Inflammatory macrophage (primary cell): ENCODE measurements at regions not wholly inside any gene's neighbourhood (a gene's known extent, or its start where the extent isn't known, plus 50 kb on each side); places are given as distances from the start of the nearest gene placed in this dataset.
A peak's percentile ranks its signal among the peaks of the same experiment; 100 is the strongest.
"Not testable (repeated sequence)": the region's sequence is repeated elsewhere in the genome, so short reads cannot be mapped to it uniquely, and the experiment has no call there.

Source experiments
- DNase-seq, 2 donors: peaks; one replicate each; pipeline ENCODE4 v3.0.0-alpha.2; 2020 to 2022

DNA sequence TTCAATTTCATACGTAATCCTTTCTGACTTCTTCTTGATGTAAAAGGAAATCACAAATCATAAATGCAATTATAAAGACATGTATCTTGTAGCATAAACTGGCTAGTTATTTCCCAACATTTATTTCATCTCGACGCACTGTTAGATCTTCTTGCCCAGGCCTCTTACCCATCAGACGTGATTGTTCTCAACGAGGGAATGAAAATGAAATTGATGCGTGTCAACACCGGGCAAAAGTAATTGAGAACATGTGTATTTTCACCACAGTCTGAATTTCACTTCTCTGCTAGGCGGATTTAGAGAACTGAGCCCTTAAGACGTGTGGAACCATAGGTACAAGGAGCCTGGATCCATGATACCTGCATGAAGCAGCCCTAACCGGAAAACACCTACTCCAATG lies 519.7 kb downstream of the KCNT2 start:
- no peak for DNase-seq

DNA sequence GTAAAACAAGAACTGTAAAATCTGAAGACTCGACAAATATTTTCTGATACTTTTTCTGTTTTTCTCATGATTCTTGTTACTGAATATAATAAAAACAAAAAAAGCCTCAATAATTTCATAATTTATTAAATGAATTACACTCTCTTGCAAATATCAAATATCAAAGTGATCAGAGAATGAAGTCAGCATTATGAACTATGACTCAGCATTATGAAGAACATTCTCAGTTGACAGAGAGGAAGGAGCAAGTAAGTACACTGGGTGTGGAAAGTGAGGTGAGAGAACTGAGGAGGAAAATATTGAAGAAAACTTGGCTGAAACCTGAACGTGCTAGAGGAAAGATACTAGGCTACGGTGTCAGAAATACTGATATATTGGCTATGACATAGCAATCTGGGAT lies 529.5 kb downstream of the KCNT2 start:
- DNase-seq = no peak

DNA sequence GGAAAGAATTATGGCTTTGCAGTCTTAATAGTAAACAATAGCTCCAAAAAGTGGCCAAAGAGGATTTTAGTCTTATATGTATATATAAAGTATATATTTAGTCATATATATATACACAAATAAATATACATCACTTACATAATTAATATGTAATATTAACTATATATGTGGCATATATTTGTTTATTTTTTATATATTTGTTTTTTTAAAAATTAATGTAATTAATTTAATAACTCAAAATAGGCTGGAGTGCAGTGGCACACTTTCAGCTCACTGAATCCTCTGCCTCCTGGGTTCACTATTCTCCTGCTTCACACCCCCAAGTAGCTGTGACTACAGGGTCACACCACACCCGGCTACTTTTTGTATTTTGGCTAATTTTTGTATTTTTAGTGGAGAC lies 532.6 kb downstream of the KCNT2 start:
- no peak for DNase-seq

DNA sequence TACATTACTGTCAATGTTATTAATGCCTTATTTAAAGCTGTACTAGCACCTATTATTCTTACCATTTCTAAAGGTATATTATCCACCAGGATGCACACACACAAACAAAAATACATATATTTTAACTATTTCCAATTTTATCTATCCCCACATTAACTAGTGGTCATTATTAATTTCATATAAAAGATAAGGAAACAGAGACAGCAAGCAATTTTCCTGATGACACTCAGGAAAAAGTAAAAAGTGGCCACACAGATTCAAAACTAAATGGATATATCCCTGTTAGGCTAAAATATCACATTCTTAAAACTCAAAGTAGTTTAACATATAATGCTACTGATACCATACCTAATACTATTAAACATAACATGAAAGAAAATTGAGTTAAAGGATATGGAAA lies 534.1 kb downstream of the KCNT2 start:
- no peak for DNase-seq

DNA sequence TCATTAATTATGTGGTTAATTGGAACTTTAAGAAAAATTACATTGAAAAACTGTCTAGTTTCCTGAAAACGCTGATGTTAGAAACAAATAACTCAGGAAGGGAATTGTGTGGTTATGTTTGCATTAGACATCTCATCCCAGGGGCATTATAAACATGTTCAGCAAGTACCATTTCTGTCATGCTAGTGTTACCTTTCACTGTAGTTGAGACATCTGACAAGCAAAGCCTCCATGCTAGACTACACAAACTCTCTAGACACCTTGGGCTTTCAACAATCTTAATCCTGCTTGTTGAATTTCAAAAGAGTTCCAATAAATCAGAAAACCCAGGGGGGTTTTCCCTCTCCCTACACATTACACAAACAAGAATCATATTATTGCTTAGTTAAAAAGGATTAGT lies 536.8 kb downstream of the KCNT2 start:
- no peak for DNase-seq

DNA sequence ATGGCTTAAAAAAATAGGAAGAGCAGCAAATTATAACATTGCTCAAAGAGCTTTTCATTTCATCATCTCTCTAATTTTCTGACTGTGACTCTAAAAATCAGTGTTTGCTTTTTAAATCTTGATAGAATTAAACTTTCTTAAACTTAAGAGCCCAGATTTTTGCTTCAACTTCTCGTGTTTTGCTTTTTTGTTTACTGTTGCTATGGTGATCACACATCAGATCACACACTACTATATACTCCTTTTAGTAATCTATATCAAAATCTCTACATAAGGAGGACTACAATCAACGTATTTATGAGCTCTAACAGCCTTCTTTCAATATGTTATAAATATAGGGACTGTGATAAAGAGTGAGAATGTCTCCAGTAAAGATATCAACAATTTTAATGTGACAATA lies 537.3 kb downstream of the KCNT2 start:
- DNase-seq = no peak

DNA sequence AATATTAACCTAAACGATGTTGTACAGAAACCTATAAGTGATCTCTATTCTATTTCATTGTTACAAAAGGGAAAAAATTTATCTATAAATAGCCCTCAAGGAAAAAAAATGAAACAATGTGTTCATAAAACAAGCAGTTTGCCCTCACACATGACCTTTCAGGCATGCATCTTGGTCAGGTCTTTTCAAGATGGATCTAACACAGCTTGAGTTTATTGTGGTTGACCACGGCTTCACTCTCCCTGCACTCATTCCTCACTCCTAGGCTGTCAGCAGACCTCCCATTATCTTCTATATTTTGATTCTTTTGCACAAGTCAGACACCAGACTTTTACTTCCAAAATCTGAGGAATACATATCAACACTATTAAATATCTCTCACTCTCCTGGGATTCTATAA lies 544.3 kb downstream of the KCNT2 start:
- DNase-seq = no peak

DNA sequence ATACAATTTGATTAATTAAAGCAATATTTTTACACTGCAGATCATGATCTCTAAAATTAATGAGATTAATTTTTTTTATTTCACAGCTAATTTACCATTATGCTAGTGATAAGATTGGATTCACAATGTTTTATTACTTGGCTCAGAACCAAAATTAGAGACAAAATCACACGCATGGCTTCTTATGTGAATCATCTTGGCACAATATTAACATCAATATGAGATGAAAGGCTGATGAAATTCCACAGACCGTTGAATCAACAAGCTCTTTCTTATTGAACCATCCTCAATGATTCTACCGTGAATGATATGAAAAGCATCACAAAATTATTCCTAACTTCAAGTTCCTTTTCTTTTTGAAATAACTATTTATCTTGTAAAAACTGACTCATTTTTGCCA lies 544.9 kb downstream of the KCNT2 start:
- DNase-seq = no peak

DNA sequence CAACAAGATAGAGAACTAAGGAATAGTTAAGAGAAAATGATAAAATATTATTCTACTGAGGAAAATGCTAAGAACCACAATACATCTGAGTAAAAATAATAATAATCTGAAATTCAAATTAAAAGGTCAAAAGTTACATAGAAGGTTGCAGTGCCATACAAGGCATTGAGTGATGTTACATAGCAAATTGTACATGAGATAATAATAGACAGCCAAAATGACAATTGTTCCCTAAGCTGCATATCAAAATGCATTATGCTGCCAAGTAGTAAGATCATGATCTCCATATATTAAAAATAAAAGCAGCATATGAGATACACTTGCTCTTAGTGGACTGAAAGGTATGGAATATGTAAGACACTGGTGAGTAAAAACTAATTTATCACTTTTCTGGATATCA lies 547.7 kb downstream of the KCNT2 start:
- DNase-seq = no peak

DNA sequence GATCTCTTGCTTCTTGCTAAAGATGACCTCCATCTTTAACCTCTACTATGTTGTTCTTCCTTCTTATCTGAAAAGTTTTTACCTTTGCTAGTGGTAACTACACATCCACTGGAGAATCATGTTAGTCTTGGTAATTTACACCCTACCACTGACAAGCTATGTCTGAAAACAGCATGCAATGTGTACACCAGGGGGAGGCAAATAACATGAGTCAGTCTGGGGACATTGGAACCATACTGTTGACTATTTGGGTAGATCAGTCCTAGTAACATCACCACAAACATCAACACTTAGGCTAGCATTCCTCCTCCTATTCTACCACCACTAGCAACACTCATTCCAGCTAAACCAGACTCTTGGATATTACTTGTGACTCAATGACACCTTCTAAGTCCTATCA lies 549.0 kb downstream of the KCNT2 start:
- DNase-seq = no peak

DNA sequence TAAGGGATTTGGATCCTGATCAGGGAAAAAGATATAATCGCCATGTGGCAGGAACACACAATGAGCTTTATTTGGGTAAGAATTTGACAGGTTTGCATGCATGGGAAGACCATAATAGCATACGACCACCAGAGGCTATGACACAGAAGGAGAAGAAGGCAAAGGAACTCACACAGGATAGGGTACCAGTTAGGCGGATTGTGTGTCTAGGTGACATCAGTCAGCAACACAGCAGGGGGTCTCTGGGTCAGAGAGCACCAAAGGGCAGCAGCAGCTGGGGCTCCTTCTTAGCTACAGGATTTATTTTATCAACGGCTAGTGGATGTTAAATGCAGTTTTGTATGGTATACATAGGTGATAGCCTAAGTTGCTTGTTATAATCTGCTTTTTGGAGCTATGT lies 551.3 kb downstream of the KCNT2 start:
- no peak for DNase-seq

DNA sequence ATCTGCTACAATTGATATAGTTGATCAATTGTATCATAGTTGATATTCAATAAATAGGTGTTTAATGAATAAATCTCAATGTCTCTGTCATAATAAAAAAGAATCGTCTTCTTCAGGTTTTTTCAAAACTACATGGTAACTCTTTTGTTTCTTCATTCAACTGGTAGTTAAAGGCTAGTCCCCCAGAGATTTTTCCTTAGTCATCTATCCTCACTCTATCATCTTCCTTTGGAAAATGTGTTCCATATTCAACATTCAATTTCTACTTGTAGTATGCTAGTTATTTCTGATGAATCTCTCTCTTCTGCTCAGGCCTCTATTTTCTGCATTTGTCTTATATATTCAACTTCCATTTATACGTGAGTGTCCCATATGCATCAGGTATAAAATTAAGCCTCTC lies 558.8 kb downstream of the KCNT2 start:
- DNase-seq = no peak

DNA sequence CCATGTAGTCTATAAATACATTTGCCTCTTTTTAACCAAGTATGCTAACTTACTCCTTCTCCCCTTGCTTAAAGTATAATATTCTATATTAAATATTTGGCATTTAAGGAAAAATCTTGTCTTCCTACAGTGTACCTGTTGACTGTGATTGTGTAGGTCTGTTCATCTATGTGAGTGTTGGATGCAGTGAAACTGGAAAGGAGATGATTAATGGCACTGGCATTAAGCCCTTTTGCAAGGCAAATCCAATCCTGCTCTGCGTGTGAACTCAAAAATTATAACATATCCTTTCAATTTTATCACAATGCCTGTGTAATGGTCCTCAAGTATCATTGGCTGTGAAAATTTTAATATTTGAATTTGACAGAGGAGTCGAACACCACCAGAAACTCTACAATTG lies 565.0 kb downstream of the KCNT2 start:
- no peak for DNase-seq

DNA sequence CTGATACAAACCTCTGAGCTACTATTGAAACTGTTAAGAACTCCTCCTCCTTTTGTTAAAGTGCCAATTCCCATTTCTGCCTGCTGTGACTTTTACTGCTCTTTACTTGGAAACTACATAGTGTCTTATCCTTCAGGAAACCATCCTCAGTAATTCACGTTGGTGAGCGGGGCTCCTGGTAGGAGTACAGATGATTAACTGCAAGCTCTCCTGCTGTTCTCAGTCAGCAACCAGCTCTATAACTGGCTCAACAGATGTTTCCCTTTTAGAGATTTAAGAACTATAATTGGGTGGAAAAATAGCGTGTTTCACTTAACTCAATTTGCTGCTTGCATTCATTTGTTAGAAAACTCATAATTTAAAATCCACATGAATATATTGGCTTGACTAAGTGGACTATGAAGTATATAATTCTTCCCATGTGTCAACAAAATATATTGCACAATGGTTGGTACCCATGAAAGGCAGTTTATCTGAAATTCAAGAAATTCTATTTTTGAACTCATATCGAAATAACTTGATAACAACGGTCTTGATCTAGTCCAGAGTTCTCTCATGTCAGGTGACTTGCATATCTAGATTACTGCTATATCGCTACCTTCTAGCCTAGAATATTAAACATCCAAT lies 574.0 kb downstream of the KCNT2 start:
- DNase-seq = no peak

DNA sequence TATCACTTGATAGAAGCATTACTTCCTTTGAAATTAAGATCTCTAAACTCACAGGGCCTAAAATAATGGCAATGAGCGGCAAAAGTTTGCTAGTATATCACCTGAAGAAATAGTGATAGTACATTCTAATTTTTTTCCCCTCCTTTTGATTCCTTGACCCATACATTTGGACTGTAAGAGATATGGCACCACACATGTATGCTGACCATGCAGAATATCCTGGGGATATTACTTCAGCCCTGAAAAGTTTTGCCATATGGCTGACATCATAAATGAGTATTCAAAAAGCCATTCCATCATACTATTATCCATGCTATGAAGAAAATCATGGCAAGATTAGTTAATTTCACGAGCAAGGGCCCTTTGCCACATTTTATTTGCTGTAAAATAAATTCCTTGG lies 576.9 kb downstream of the KCNT2 start:
- DNase-seq = not testable (repeated sequence)

DNA sequence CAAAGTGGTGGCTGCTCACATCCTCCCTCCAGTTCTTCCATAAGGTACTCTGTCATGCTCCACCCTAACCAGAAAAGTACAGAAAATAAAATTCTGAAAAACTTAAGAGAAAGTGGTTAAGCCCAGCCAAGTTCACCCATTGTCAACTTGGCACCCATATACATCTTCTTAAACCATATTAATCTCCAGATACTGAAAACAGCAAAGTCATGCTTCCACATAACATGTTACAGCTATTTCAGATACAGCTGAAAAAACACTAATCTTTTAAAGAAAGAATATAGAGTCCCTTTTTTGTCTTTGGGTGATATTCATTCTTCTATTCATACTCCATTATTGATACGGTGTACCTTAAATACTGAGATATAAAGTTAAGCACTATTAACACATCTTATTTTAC lies 577.8 kb downstream of the KCNT2 start:
- DNase-seq = no peak

DNA sequence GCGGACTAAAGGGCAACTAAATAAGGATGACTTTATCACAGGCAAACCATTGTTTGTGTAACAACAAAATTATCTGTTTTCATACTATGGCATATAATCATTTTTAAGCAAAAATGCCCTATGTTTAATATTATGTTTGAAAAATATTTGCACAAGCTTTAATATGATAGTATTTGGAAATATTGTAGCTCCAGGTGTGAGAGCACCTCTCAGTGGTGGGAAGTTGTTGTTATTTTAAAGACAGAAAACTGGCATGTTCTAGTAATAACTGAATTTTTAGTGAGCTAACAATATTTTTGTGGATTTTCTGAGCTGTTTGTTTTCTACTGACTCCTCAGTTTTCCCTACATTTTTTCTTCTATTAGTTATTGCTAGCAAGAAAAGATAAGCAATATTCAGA lies 578.8 kb downstream of the KCNT2 start:
- DNase-seq = no peak

DNA sequence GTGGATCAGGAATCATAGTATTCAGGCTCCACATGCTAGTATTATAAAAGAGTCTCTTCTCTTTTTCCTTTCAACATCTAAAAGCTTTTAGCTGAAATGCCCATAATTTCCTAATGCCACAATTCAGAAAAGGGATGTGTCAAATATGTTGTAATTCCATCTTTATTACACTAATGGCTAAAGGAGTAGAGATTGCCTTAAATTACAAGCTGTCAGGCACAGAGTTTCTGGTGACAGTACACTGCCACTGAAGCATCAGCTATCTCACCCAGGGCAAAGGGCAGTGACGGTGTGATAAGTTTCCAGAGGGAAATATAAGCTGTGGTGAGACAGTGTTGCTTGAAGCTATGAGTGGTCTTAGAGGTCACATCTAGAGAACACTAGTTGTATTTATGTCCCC lies 581.1 kb downstream of the KCNT2 start:
- DNase-seq = peak in 1 of 2 donors; percentile 4

DNA sequence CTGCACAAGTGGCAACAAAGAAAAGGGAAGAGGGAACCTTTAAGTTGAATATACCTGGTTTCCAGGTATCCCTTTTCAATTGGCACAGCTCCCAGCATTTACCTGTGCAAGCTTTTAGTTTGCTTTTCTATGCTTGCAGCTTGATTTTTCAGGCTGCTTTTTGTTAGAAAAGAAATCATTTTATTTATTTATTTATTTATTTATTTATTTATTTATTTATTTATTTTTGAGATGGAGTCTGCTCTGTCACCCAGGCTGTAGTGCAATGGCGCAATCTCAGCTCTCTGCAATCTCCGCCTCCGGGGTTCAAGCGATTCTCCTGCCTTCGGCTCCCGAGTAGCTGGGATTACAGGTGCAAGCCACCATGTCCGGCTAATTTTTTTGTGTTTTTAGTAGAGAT lies 587.1 kb downstream of the KCNT2 start:
- not testable (repeated sequence) for DNase-seq

DNA sequence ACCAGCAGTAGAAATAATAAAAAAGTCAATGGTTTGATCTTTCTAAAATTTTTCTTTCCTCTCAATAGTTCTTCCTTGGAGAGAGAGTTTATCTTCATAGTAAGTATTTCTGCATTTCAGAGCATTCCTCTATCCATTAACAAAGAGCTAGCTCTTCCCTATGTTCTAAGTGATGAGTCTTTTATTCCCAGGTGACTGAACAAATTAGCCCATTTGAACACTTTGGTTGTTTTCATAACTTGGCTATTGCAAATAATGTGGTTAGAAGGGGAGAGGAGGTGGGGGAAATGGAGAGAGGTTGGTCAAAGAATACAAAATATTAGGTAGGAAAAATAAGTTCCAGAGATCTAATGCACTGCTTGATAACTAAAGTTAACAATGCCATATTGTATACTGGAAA lies 598.9 kb downstream of the KCNT2 start:
- DNase-seq = no peak

DNA sequence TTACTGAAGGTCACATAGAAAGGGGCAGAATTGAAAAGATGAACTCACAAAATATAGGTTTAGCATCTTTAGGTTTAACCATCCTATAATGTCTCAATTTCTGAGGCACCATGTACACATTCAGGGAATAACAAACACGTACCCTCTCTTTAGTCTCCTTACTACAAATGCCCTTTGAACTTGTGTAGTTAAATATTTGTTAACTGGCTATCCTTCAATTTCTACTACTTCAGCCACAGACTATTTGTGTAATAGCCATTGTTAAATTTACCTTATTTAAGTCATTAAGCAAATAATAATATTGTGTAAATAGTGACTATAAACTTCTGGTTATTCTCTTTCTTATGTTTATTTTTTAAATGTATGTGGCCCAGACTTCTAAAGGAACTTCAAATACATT lies 600.5 kb downstream of the KCNT2 start:
- no peak for DNase-seq

DNA sequence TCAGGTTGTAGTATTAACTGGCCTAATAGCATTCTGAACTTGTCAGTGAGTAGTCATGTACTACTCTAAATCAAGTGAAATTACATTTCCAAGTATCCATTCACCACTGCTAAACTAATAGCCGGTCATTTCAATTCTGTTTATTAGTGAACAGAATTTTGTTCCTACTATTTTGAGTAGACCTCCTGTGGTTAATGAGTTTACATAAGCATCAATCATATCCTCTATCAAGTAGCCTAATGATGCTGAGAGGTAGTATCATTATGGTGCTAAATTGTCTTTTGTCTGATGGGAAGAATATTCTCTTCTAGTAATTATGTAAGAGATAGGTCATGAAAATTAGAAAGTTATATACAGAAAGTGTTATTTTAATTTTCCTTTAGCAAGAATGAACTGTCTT lies 602.8 kb downstream of the KCNT2 start:
- no peak for DNase-seq

DNA sequence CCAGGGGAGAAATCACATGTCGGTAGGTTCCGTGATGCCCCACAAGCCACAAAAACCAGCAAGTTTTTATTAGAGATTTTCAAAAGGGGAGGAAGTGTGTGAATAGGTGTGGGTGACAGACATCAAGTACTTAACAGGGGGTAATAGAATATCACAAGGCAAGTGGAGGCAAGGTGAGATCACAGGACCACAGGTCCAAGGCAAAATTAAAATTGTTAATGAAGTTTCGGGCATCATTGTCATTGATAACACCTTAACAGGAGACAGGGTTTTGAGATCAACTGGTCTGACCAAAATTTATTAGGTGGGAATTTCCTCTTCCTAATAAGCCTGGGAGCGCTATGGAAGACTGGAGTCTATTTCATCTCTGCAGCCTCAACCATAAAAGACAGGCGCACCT lies 603.9 kb downstream of the KCNT2 start:
- DNase-seq = not testable (repeated sequence)

DNA sequence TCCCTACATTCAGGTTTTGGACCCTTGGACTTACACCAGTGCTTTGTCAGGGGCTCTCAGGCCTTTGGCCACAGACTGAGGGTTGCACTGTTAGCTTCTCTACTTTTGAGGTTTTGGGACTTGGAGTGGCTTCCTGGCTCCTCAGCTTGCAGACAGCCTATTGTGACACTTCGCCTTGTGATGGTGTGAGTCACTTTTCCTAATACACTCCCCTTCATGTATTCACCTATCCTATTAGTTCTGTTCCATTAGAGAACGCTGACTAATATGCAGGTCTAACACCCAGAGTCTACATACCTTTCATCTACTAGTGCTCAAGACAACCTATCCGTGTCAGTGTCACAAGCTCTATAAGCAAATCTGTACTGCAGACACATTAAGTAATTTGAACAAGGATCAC lies 605.3 kb downstream of the KCNT2 start:
- no peak for DNase-seq

DNA sequence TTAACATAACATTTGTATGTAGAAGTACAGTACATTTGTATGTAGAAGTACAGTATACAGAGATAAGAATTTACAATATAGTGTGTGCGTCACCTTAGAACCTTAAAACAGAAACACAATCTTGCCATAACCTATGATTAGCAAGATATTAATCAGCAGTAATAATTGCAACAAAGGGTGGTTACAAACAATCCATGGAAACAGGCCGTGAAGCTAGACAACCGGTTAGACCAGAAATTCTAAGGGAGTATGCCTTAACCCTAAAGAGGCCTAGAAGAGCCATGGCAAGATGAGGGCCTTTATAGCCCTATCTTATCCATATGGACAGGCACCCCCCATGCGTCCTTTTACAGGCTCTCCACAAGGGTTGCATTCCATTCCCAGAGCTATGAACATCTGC lies 605.9 kb downstream of the KCNT2 start:
- DNase-seq = not testable (repeated sequence)

DNA sequence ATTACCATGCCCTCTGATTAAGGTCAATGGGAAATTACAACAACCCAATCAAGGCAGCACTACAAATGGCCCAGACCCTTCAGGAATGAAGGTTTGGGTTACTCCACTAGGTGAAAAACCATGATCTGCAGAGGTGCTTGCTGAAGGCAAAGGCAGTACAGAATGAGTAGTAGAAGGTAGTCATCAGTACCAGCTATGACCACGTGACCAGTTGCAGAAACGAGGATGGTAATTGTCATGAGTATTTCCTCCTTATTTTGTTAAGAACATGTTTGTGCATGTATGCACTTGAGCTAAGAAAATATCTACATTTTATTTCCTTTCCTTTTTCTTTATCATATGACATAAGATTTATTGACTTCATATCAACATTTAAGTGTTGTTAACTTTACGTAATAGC lies 607.1 kb downstream of the KCNT2 start:
- DNase-seq = no peak
